Activated CD8-positive, alpha-beta memory T cell treated with anti-CD3 and anti-CD28 coated beads, Interleukin-2, amount 50 U/mL, for 4 hours (primary cell): ENCODE measurements at regions not wholly inside any gene's neighbourhood (a gene's known extent, or its start where the extent isn't known, plus 50 kb on each side); places are given as distances from the start of the nearest gene placed in this dataset.

Experiments
- DNase-seq: peaks from one replicate; pipeline ENCODE4 v3.0.0-alpha.2; 2020

DNA sequence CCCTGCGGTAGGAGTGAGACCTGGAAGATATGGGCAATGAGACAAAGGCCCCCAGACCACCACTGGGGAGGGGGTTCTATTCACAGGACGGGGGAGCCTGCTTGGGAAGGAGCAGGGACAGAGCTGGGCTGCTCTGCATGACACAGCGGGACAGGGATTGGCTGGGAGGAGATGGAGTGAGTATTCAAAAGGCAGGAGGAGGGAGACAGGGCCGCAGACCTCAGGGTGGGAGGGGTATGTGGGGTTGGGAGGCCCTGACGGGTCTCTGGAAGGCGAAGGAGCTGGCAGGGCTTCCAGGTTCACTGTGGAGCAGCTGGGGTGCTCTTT, 60.8 kb upstream of the RPS6KA2 start:
- DNase-seq, result no peak

- DNase-seq, result no peak
Measured at GRCh38 chr6:166687070-166687878, 60.2 kb upstream of the RPS6KA2 start.

- no peak for DNase-seq
Measured at GRCh38 chr6:166686317-166686716, 59.3 kb upstream of the RPS6KA2 start.

DNA sequence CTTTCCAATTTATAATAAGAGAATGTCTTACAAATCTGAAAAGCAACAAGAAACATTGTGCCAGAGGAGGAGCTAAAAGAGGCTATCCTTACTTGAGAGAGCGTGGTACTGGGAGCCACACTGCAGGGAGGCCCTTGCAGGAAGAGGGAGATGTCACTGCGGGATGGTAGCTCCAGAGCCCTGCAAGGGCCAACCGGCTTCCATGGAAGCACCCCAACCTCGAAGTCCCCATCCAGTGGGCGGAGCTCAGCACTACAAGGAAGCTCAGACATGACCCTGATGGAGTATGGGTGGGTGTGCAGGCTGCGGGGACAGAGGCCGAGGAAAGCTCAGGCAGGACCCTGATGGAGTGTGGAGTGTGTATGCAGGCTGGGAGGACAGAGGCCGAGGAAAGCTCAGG, 57.8 kb upstream of the RPS6KA2 start:
- no peak for DNase-seq

- no peak for DNase-seq
Measured at GRCh38 chr6:166684170-166684569, 57.1 kb upstream of the RPS6KA2 start.

DNA sequence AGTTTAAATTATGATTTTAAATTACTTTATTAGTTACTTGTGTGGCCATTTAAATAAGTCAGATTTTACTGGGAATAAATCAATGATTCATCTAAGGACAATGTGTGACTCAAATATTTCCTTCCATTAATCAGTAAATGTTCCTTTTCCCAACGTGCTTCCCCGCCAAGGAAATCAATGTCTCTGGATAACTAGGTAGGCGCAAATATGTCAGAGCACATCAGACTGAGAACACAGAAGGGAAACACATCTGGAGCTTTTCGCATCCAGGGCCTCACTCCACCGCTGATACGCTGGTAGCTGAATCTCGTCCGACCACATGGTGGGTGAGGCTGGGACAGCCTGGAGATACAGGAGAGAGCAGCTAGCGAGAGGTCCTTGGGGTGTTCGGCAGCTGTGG, 56.4 kb upstream of the RPS6KA2 start:
- DNase-seq, result no peak

DNA sequence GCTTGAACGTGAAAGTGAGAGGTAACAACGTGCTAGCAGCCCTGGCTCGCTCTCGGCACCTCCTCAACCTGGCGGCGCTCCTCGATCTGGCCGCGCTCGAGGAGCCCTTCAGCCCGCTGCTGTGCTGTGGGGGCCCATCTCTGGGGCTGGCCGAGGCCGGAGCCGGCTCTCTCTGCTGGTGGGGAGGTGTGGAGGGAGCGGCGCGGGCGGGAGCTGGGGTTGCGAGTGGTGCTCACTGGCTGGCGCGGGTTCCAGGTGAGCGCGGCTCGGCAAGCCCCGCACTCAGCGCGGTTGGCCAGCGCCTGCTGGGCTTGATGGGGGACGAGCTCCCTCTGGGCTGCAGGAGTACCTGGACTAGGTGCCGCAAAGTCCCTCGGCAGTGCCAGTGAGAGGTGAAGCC, 52.5 kb upstream of the RPS6KA2 start:
- DNase-seq, result no peak

DNA sequence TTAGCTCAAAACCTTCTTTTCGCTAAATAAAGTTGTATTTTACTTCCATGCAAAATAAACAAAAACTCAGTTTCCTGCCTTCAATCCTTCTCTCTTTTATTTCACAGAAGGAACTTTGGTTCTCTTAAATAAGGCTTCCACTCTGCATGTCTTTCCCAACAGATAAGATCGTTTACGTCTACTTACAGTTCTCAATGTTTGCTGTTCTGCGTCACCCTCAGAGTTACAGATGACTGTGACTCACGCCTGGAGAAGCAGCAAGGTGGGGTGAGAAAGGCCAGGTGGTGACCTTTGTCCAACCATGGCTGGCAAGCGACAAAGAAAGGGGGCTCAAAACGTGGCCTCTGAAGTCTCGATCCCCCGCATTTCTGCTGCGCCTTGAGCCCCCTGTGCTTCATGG, 51.4 kb upstream of the RPS6KA2 start:
- DNase-seq, result no peak

DNA sequence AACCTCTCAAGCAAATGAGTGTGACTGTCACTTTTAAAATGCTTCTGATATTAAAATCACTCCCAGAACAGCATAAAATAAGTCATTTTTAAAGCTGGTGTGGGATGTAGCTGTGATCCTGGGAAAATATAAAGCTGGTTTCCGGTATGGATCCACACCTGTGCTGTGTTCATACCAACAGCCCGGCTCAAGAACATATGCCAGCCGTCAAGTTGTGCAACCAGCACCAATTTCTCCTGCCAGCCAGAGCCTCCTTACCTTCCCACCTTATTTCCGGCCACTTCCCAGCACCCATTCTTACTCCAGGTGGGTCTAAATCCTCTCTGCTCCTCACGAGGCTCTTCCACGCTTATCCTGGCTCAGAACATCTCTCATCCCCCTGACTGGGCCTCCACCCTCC, 50.9 kb upstream of the RPS6KA2 start:
- DNase-seq, result no peak
